Fibroblast of lung (primary cell): ENCODE measurements at regions not wholly inside any gene's neighbourhood (a gene's known extent, or its start where the extent isn't known, plus 50 kb on each side); places are given as distances from the start of the nearest gene placed in this dataset.

Experiments used
- DNase-seq, 2 donors: peaks; one replicate each; pipeline versions ENCODE4 v3.0.0 to v3.0.0-alpha.2; 2010; ENCODE audit warnings: low read depth in 2 of 2
- H2AFZ ChIP-seq: 2 replicates; pipeline ENCODE4 v1.5.1; 2012; ENCODE audit warnings: low read length, control low read depth, inconsistent platforms
- H3K27ac ChIP-seq: 2 replicates; pipeline ENCODE4 v1.5.1; 2011; ENCODE audit warnings: low read length, control low read depth; ENCODE audit not compliant: insufficient read depth
- H3K27me3 ChIP-seq: 2 replicates; pipeline ENCODE4 v1.5.1; 2011; ENCODE audit warnings: mild to moderate bottlenecking, low read length; ENCODE audit not compliant: control insufficient read depth, insufficient read depth
- H3K36me3 ChIP-seq: 2 replicates; pipeline ENCODE4 v1.5.1; 2011; ENCODE audit warnings: low read length; ENCODE audit not compliant: control insufficient read depth, insufficient read depth
- H3K4me1 ChIP-seq: 2 replicates; pipeline ENCODE4 v1.5.1; 2011; ENCODE audit warnings: low read length; ENCODE audit not compliant: control insufficient read depth, insufficient read depth; ENCODE audit errors: extremely low read depth
- H3K4me2 ChIP-seq: 2 replicates; pipeline ENCODE4 v1.5.1; 2011; ENCODE audit warnings: low read length, control low read depth; ENCODE audit not compliant: insufficient read depth; ENCODE audit errors: extremely low read depth
- H3K4me3 ChIP-seq, 4 experiments: fragments of 200-600 bp in 1 of 4; sonication (generic) in 1 of 4; replicated peaks in 1 of 4; 2 replicates each; pipeline ENCODE4 v1.5.1; 2011 to 2016; ENCODE audit warnings: low read length in 4 of 4, low read depth in 3 of 4, mild to moderate bottlenecking in 3 of 4, control low read depth in 2 of 4, inconsistent platforms in 1 of 4, mixed read lengths in 1 of 4; ENCODE audit not compliant: insufficient read depth in 1 of 4; ENCODE audit errors: control extremely low read depth in 1 of 4
- H3K79me2 ChIP-seq: 2 replicates; pipeline ENCODE4 v1.5.1; 2012; ENCODE audit warnings: mild to moderate bottlenecking, low read length, inconsistent platforms; ENCODE audit not compliant: control insufficient read depth, insufficient read depth
- H3K9ac ChIP-seq: 2 replicates; pipeline ENCODE4 v1.5.1; 2011; ENCODE audit warnings: mild to moderate bottlenecking, low read length, control low read depth; ENCODE audit not compliant: insufficient read depth
- H3K9me3 ChIP-seq: 2 replicates; pipeline ENCODE4 v1.5.1; 2012; ENCODE audit warnings: low read depth, low read length; ENCODE audit not compliant: control insufficient read depth, insufficient read depth
- H4K20me1 ChIP-seq: 2 replicates; pipeline ENCODE4 v1.5.1; 2011; ENCODE audit warnings: low read length; ENCODE audit not compliant: control insufficient read depth, insufficient read depth; ENCODE audit errors: extremely low read depth
- EZH2 ChIP-seq: IDR thresholded peaks from 2 replicates; pipeline ENCODE4 v1.5.1; 2012; ENCODE audit warnings: low read length, control low read depth, mild to moderate bottlenecking; ENCODE audit errors: missing control alignments
- TF ChIP-seq, protein P1 (sequence below), 2 donors: IDR thresholded peaks in 1 of 2; conservative IDR thresholded peaks in 1 of 2; 1 replicate in 1 of 2; 2 replicates in 1 of 2; pipeline ENCODE4 v1.5.1; 2011 to 2012; ENCODE audit warnings: low read length in 2 of 2, control low read depth in 1 of 2, inconsistent platforms in 1 of 2, low read depth in 1 of 2, mild to moderate bottlenecking in 1 of 2

DNA sequence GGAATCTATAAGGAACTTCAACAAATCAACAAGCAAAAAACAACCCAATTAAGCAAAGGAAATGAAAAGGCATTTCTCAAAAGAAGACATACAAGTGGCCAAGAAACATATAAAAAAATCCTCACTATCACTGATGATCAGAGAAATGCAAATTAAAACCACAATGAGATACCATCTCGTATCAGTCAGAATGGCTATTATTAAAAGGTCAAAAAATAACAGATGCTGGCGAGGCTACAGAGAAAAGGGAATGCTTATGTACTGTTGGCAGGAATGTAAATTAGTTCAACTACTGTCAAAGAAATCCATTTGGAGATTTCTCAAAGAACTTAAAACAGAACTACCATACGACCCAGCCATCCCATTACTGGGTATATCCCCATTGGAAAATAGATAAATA is 292.4 kb upstream of the FAT1 start:
- H3K9me3 ChIP-seq, result no peaks in the 10 kb centered on the region
- H4K20me1 ChIP-seq, result no peaks in the 10 kb centered on the region
- no peaks in the 10 kb centered on the region for H3K36me3 ChIP-seq
- H3K79me2 ChIP-seq, result no peaks in the 10 kb centered on the region
- H3K27me3 ChIP-seq, result no peaks in the 10 kb centered on the region
- no peak overlapping the region for H2AFZ ChIP-seq
- no peak for TF ChIP-seq EZH2
- TF ChIP-seq, protein P1, sequence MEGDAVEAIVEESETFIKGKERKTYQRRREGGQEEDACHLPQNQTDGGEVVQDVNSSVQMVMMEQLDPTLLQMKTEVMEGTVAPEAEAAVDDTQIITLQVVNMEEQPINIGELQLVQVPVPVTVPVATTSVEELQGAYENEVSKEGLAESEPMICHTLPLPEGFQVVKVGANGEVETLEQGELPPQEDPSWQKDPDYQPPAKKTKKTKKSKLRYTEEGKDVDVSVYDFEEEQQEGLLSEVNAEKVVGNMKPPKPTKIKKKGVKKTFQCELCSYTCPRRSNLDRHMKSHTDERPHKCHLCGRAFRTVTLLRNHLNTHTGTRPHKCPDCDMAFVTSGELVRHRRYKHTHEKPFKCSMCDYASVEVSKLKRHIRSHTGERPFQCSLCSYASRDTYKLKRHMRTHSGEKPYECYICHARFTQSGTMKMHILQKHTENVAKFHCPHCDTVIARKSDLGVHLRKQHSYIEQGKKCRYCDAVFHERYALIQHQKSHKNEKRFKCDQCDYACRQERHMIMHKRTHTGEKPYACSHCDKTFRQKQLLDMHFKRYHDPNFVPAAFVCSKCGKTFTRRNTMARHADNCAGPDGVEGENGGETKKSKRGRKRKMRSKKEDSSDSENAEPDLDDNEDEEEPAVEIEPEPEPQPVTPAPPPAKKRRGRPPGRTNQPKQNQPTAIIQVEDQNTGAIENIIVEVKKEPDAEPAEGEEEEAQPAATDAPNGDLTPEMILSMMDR (conservative IDR thresholded peaks at IDR 0.05 in 1 of 2, IDR thresholded peaks at IDR 0.05 in 1 of 2; ENCODE audit: low read depth in 1 of 2, low read length in 2 of 2), result no peak
- H3K9ac ChIP-seq, result no peak overlapping the region
- no peak overlapping the region for H3K27ac ChIP-seq
- H3K4me1 ChIP-seq, result no peaks in the 10 kb centered on the region
- H3K4me3 ChIP-seq, result no peak overlapping the region
- no peak overlapping the region for H3K4me2 ChIP-seq
- DNase-seq, result peak in 1 of 2 donors; percentile 23

DNA sequence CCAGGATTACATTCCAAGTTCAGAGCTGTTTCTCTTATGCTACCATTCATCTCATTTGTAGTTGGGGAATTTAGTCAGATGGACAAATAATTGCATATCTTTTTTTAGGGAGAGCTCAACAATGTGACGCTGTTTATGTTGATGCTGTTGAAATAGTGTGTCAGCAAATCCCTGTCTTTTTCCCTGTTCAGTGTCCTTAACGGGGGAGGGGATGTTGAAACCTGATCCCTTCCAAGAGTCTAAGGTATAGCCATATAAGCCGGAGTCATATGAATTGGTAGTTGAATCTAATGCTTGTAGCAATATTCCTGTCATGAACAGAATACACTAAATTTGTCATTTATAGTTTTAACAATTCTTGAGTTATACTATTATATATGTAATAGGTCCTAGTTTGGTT is 293.5 kb upstream of the FAT1 start:
- H3K27ac ChIP-seq, result no peak overlapping the region
- TF ChIP-seq, protein P1 (conservative IDR thresholded peaks at IDR 0.05 in 1 of 2, IDR thresholded peaks at IDR 0.05 in 1 of 2; ENCODE audit: low read depth in 1 of 2, low read length in 2 of 2), result no peak
- TF ChIP-seq EZH2, result no peak
- H3K4me1 ChIP-seq, result no peaks in the 10 kb centered on the region
- no peaks in the 10 kb centered on the region for H3K27me3 ChIP-seq
- H3K36me3 ChIP-seq, result no peaks in the 10 kb centered on the region
- H3K9me3 ChIP-seq, result no peaks in the 10 kb centered on the region
- no peaks in the 10 kb centered on the region for H3K79me2 ChIP-seq
- H3K4me3 ChIP-seq, result no peak overlapping the region
- no peak overlapping the region for H3K4me2 ChIP-seq
- no peak for DNase-seq
- no peaks in the 10 kb centered on the region for H4K20me1 ChIP-seq
- H3K9ac ChIP-seq, result no peak overlapping the region
- H2AFZ ChIP-seq, result no peak overlapping the region

DNA sequence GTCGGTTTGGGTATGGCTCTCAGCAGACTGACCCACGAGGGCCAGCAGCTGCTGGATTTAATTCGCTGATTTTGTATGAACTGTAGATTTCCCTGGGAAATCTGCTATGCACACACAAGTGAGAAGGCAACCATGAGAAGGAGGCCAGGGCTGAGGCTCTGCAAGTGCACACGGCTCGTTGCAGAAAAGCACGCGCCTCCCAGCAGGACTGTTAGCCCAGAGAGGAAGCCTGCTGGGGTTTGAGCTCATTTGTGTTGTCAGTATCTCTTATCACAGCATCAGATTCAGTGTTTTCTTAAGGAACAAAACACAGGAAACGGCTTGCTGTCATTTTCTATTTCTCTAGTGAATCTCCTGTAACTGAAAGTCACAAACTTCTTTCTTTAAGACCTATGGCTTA is 296.2 kb upstream of the FAT1 start:
- H3K9ac ChIP-seq, result no peak overlapping the region
- H3K4me1 ChIP-seq, result no peaks in the 10 kb centered on the region
- no peaks in the 10 kb centered on the region for H4K20me1 ChIP-seq
- no peak overlapping the region for H3K4me2 ChIP-seq
- H3K27me3 ChIP-seq, result no peaks in the 10 kb centered on the region
- H3K36me3 ChIP-seq, result no peaks in the 10 kb centered on the region
- H3K27ac ChIP-seq, result no peak overlapping the region
- H3K9me3 ChIP-seq, result no peaks in the 10 kb centered on the region
- H2AFZ ChIP-seq, result no peak overlapping the region
- DNase-seq, result no peak
- TF ChIP-seq, protein P1 (conservative IDR thresholded peaks at IDR 0.05 in 1 of 2, IDR thresholded peaks at IDR 0.05 in 1 of 2; ENCODE audit: low read depth in 1 of 2, low read length in 2 of 2), result no peak
- TF ChIP-seq EZH2, result no peak
- no peak overlapping the region for H3K4me3 ChIP-seq
- no peaks in the 10 kb centered on the region for H3K79me2 ChIP-seq
